Heart left ventricle (tissue), 16 donors: ENCODE measurements at regions not wholly inside any gene's neighbourhood (a gene's known extent, or its start where the extent isn't known, plus 50 kb on each side); places are given as distances from the start of the nearest gene placed in this dataset.

Experiments
- ATAC-seq, 4 donors: fragments of 200-7000 bp; cut with Tn5 transposase; one replicate each; pipeline ENCODE4 v1.9.1; 2020 to 2022; ENCODE audit warnings: moderate library complexity in 4 of 4, mild to moderate bottlenecking in 3 of 4, moderate number of reproducible peaks in 1 of 4
- DNase-seq, 5 donors: peaks; one replicate each; pipeline ENCODE4 v3.0.0-alpha.2; 2020
- H3K27ac ChIP-seq, 12 donors: fragments of 200-600 bp; sonication (generic) in 4 of 12; one replicate each; pipeline versions ENCODE4 v1.5.0 to v1.8.0; 2016 to 2022; ENCODE audit warnings: mild to moderate bottlenecking in 2 of 12
- H3K27me3 ChIP-seq, 9 donors: fragments of 200-600 bp; sonication (generic) in 2 of 9; one replicate each; pipeline versions ENCODE4 v1.5.1 to v1.8.0; 2016 to 2022; ENCODE audit warnings: mild to moderate bottlenecking in 3 of 9
- H3K36me3 ChIP-seq, 9 donors: fragments of 200-600 bp; sonication (generic) in 2 of 9; one replicate each; pipeline versions ENCODE4 v1.5.0 to v1.8.0; 2018 to 2022; ENCODE audit warnings: mild to moderate bottlenecking in 2 of 9
- H3K4me1 ChIP-seq, 12 donors: fragments of 200-600 bp; sonication (generic) in 4 of 12; one replicate each; pipeline versions ENCODE4 v1.5.0 to v1.8.0; 2016 to 2022; ENCODE audit warnings: mild to moderate bottlenecking in 3 of 12
- H3K4me3 ChIP-seq, 12 donors: fragments of 200-600 bp; sonication (generic) in 4 of 12; one replicate each; pipeline versions ENCODE4 v1.5.0 to v1.8.0; 2017 to 2022; ENCODE audit warnings: mild to moderate bottlenecking in 9 of 12, moderate library complexity in 4 of 12
- H3K9me3 ChIP-seq, 12 donors: fragments of 200-600 bp; sonication (generic) in 4 of 12; one replicate each; pipeline versions ENCODE4 v1.5.0 to v1.8.0; 2016 to 2022; ENCODE audit warnings: mild to moderate bottlenecking in 1 of 12
- CTCF ChIP-seq, 12 donors: fragments of 200-600 bp; sonication (generic) in 4 of 12; IDR thresholded peaks; one replicate each; pipeline versions ENCODE4 v1.5.0 to v1.8.0; 2018 to 2022; ENCODE audit warnings: antibody characterized with exemption in 12 of 12, mild to moderate bottlenecking in 5 of 12
- POLR2A ChIP-seq, 2 donors: fragments of 450-650 bp; IDR thresholded peaks; one replicate each; pipeline ENCODE4 v1.6.1; 2017; ENCODE audit warnings: antibody characterized with exemption in 2 of 2, mild to moderate bottlenecking in 2 of 2, moderate library complexity in 2 of 2
- WGBS, 4 donors: extraction: QIAGEN DNeasy Blood & Tissue Kit in 2 of 4; methylation state at CpG; one replicate each; pipeline versions ENCODE4 v1.1.5 to v1.1.7; 2013 to 2018; 5-methylcytosine and 5-hydroxymethylcytosine counted together
- intact Hi-C, 10 donors: fragments of 100-400 bp; cut with DNase I; formaldehyde crosslinking; loops; one replicate each; pipeline versions ENCODE4 v1.11.1 to v1.14.2; 2022
- donor health status: ischemic (EF 13 %, LVEDD 7.1; RV severe dilation, severe dysfunction).
- donor health status: healthy with polysubstance abuse.
- donor health status: DM: no; HTN: yes; CAD: no.
- donor health status: DM: no; HTN: no; CAD: no.
- donor health status: ischemic (EF 25% LVEDD 6.9; RV normal size, moderate dysfunction).
- donor health status: ischemic (EF 25% LVEDD 5.7; RV mildly dilated, moderate dysfunction).
- donor health status: healthy.
- donor health status: DM: yes; HTN: yes; CAD: no.
- donor health status: ischemic (EF 35%, LVEDD 5.7; RV mildly dilated, moderate dysfunction).
- donor health status: nonischemic (EF 11% LVEDD 7.7; RV severe dilation, severe dysfunction).
- donor health status: DM: yes; HTN: yes; CAD: no.
- donor health status: PGD.
- donor health status: ischemic (EF 29% LVEDD 5.4; RV normal size, mild dysfunction).
- donor health status: nonischemic (EF 23%, LVEDD 6.1; RV moderate dilation, normal function).

- no peaks in the 10 kb centered on the region for H3K9me3 ChIP-seq
- H3K27ac ChIP-seq = no peak overlapping the region
- no peak for TF ChIP-seq CTCF (IDR thresholded peaks at IDR 0.05)
- no peak for TF ChIP-seq POLR2A (IDR thresholded peaks at IDR 0.05)
- no peaks in the 10 kb centered on the region for H3K36me3 ChIP-seq
- no peak for ATAC-seq
- H3K27me3 ChIP-seq = no peaks in the 10 kb centered on the region
- DNase-seq = no peak
- no peaks in the 10 kb centered on the region for H3K4me1 ChIP-seq
- intact Hi-C loops = no loop called here
- H3K4me3 ChIP-seq = no peak overlapping the region
Measured at GRCh38 chr2:139704606-139705005, 924.4 kb upstream of the NXPH2 start.

- 25 to 32% (median 31%) methylated on average over 1 of the region's 1 CpG for WGBS, 4 donors
- no peak for ATAC-seq
Measured at GRCh38 chr2:139694327-139694726, 914.1 kb upstream of the NXPH2 start.

GRCh38 chr2:139686205-139686604 is 906.0 kb upstream of the NXPH2 start:
- H3K4me1 ChIP-seq = no peaks in the 10 kb centered on the region
- H3K9me3 ChIP-seq = no peaks in the 10 kb centered on the region
- TF ChIP-seq POLR2A (IDR thresholded peaks at IDR 0.05) = no peak
- no peak for TF ChIP-seq CTCF (IDR thresholded peaks at IDR 0.05)
- no peak for ATAC-seq
- DNase-seq = no peak
- no peaks in the 10 kb centered on the region for H3K36me3 ChIP-seq
- 72 to 81% (median 80%) methylated on average over 3 of the region's 3 CpGs for WGBS, 4 donors
- H3K27ac ChIP-seq = no peak overlapping the region
- intact Hi-C loops = no loop called here
- H3K27me3 ChIP-seq = no peaks in the 10 kb centered on the region
- H3K4me3 ChIP-seq = no peak overlapping the region

More at GRCh38 chr2:139694327-139694726, 914.1 kb upstream of the NXPH2 start:
- H3K27ac ChIP-seq = no peak overlapping the region
- H3K27me3 ChIP-seq = no peaks in the 10 kb centered on the region
- H3K4me1 ChIP-seq = no peaks in the 10 kb centered on the region
- no peaks in the 10 kb centered on the region for H3K9me3 ChIP-seq
- intact Hi-C loops = no loop called here
- H3K36me3 ChIP-seq = no peaks in the 10 kb centered on the region
- TF ChIP-seq CTCF (IDR thresholded peaks at IDR 0.05) (no peak), POLR2A (IDR thresholded peaks at IDR 0.05) (no peak)
- no peak overlapping the region for H3K4me3 ChIP-seq
- DNase-seq = no peak

- DNase-seq = no peak
- TF ChIP-seq POLR2A (IDR thresholded peaks at IDR 0.05) = no peak
- TF ChIP-seq CTCF (IDR thresholded peaks at IDR 0.05) = no peak
- H3K27me3 ChIP-seq = no peaks in the 10 kb centered on the region
- H3K9me3 ChIP-seq = no peaks in the 10 kb centered on the region
- H3K36me3 ChIP-seq = no peaks in the 10 kb centered on the region
- WGBS, 4 donors = 69 to 75% (median 71%) methylated on average over 5 of the region's 5 CpGs
- no peaks in the 10 kb centered on the region for H3K4me1 ChIP-seq
- no peak overlapping the region for H3K27ac ChIP-seq
- H3K4me3 ChIP-seq = no peak overlapping the region
- intact Hi-C loops = no loop called here
- no peak for ATAC-seq
Measured at GRCh38 chr2:139685090-139685983, 905.1 kb upstream of the NXPH2 start.
